Endothelial cell of umbilical vein (primary cell): ENCODE measurements at regions not wholly inside any gene's neighbourhood (a gene's known extent, or its start where the extent isn't known, plus 50 kb on each side); places are given as distances from the start of the nearest gene placed in this dataset.

ENCODE experiments used
- BruUV-seq: library from RNA; stranded (reverse); fragments of 400-500 nt; replicated peaks from 2 replicates; lab custom pipeline; 2021; lab: Mats Ljungman, UMichigan
- CTCF ChIA-PET: fragments of 300-600, 350-600 bp; sonication (Branson Sonifier 250); formaldehyde crosslinking; loops from one replicate; lab custom pipeline; 2021; ENCODE audit warnings: antibody characterized with exemption, inconsistent platforms; lab: Charles Lee
- POLR2A ChIA-PET: fragments of 300-600, 350-600 bp; sonication (Branson Sonifier 250); formaldehyde crosslinking; loops from one replicate; lab custom pipeline; 2021; ENCODE audit warnings: antibody characterized with exemption, inconsistent platforms; lab: Charles Lee
- DNase-seq: peaks from one replicate; pipeline ENCODE4 v3.0.0-alpha.2; 2011; ENCODE audit warnings: low read depth, low spot score
- FAIRE-seq: peaks from 2 replicates; lab custom pipeline; 2011; peaks lifted over from hg19 to GRCh38; lab: Jason Lieb, UNC
- H2AFZ ChIP-seq: 2 replicates; pipeline ENCODE4 v1.6.0; 2012; ENCODE audit warnings: low read depth, low read length, control low read depth, inconsistent platforms
- H3K27ac ChIP-seq: 2 replicates; pipeline ENCODE4 v1.5.1; 2011; ENCODE audit warnings: low read depth, mild to moderate bottlenecking, control low read depth, low read length, moderate library complexity; ENCODE audit not compliant: insufficient read depth
- H3K27me3 ChIP-seq, 2 experiments: 2 replicates each; pipeline versions ENCODE4 v1.6.0 to v1.6.1; 2011; ENCODE audit warnings: low read length in 2 of 2, mixed read lengths in 1 of 2; ENCODE audit not compliant: control insufficient read depth in 2 of 2, insufficient read depth in 2 of 2
- H3K36me3 ChIP-seq, 2 experiments: 2 replicates in 1 of 2; 3 replicates in 1 of 2; pipeline ENCODE4 v1.5.1; 2011; ENCODE audit warnings: low read length in 2 of 2, mild to moderate bottlenecking in 1 of 2, moderate library complexity in 1 of 2; ENCODE audit not compliant: control insufficient read depth in 2 of 2, insufficient read depth in 2 of 2; ENCODE audit errors: extremely low read depth in 1 of 2
- H3K4me1 ChIP-seq: 3 replicates; pipeline ENCODE4 v1.5.1; 2011; ENCODE audit warnings: mild to moderate bottlenecking, low read length; ENCODE audit not compliant: control insufficient read depth, insufficient read depth; ENCODE audit errors: extremely low read depth
- H3K4me2 ChIP-seq: 2 replicates; pipeline ENCODE4 v1.6.1; 2011; ENCODE audit warnings: low read length, control low read depth, mixed read lengths; ENCODE audit not compliant: insufficient read depth
- H3K4me3 ChIP-seq, 3 experiments: fragments of 200-600 bp in 1 of 3; sonication (generic), shearing (Covaris generic) in 1 of 3; replicated peaks in 1 of 3; 2 replicates each; pipeline ENCODE4 v1.5.1; 2011 to 2016; ENCODE audit warnings: control low read depth in 3 of 3, low read length in 3 of 3, mild to moderate bottlenecking in 2 of 3, inconsistent platforms in 1 of 3, low read depth in 1 of 3, moderate library complexity in 1 of 3; ENCODE audit not compliant: insufficient read depth in 1 of 3
- H3K79me2 ChIP-seq: 2 replicates; pipeline ENCODE4 v1.6.0; 2012; ENCODE audit warnings: low read length, inconsistent platforms; ENCODE audit not compliant: control insufficient read depth, insufficient read depth
- H3K9ac ChIP-seq: replicated peaks from 2 replicates; pipeline ENCODE3; 2011; ENCODE audit warnings: low read length, control low read depth; ENCODE audit not compliant: insufficient read depth; ENCODE audit errors: extremely low read depth
- H3K9me1 ChIP-seq: replicated peaks from 3 replicates; pipeline ENCODE4 v1.6.0; 2011; ENCODE audit warnings: mild to moderate bottlenecking, low read length; ENCODE audit not compliant: control insufficient read depth, insufficient read depth; ENCODE audit errors: extremely low read depth
- H3K9me3 ChIP-seq: replicated peaks from 2 replicates; pipeline ENCODE4 v1.5.1; 2012; ENCODE audit warnings: low read length, inconsistent platforms; ENCODE audit not compliant: control insufficient read depth, insufficient read depth
- H4K20me1 ChIP-seq: replicated peaks from 2 replicates; pipeline ENCODE3; 2011; ENCODE audit warnings: mild to moderate bottlenecking, low read length; ENCODE audit not compliant: control insufficient read depth, insufficient read depth; ENCODE audit errors: extremely low read depth
- CTCF ChIP-seq, 2 donors: IDR thresholded peaks; 1 replicate in 1 of 2; 2 replicates in 1 of 2; pipeline ENCODE4 v1.5.1; 2011; ENCODE audit warnings: low read length in 2 of 2, mild to moderate bottlenecking in 2 of 2, moderate library complexity in 2 of 2, control low read depth in 1 of 2, inconsistent platforms in 1 of 2, low read depth in 1 of 2; ENCODE audit not compliant: insufficient read depth in 1 of 2; ENCODE audit errors: extremely low read depth in 1 of 2
- FOS ChIP-seq: IDR thresholded peaks from 2 replicates; pipeline ENCODE4 v1.6.1; 2011; ENCODE audit warnings: mild to moderate bottlenecking, low read length, moderate library complexity, borderline replicate concordance; ENCODE audit not compliant: insufficient read depth
- GATA2 ChIP-seq: IDR thresholded peaks from 2 replicates; pipeline ENCODE4 v1.7.0; 2011; ENCODE audit warnings: low read depth, mild to moderate bottlenecking, moderate library complexity, mixed read lengths, low read length; ENCODE audit not compliant: insufficient read length, insufficient read depth
- JUN ChIP-seq: IDR thresholded peaks from 2 replicates; pipeline ENCODE4 v1.6.1; 2011; ENCODE audit warnings: borderline replicate concordance, low read depth; ENCODE audit not compliant: insufficient read length, insufficient read depth
- MAX ChIP-seq: IDR thresholded peaks from 2 replicates; pipeline ENCODE4 v1.6.1; 2011; ENCODE audit not compliant: insufficient read depth, insufficient read length
- MYC ChIP-seq: IDR thresholded peaks from one replicate; pipeline ENCODE4 v1.6.1; 2011; ENCODE audit warnings: mild to moderate bottlenecking, low read depth, low read length
- POLR2A ChIP-seq: IDR thresholded peaks from 2 replicates; pipeline ENCODE4 v1.6.1; 2012; ENCODE audit warnings: low read depth, mild to moderate bottlenecking, control low read depth, low read length
- POLR2AphosphoS5 ChIP-seq: IDR thresholded peaks from 2 replicates; pipeline ENCODE4 v1.6.1; 2012; ENCODE audit warnings: low read depth, mild to moderate bottlenecking, control low read depth, low read length, moderate library complexity; ENCODE audit not compliant: insufficient read depth
- dilution Hi-C: fragments of 300-500 bp; cut with MboI; formaldehyde crosslinking; loops from one replicate; pipeline ENCODE4 v1.15.0; 2019; ENCODE audit warnings: low sequenced_read_pairs; ENCODE audit not compliant: extremely low pct_ligation_motif_present
- intact Hi-C: fragments of 100-400 bp; cut with micrococcal nuclease; formaldehyde crosslinking; loops from one replicate; pipeline ENCODE4 v1.10.0; 2022

- FAIRE-seq (peak; percentile 40), DNase-seq (peak; percentile 61)
- Histone ChIP-seq H3K4me1 (peaks cover 2% of the 10 kb centered on the region), H3K4me2 (peak overlapping the region; percentile 17), H3K27me3 (no peaks in the 10 kb centered on the region), H3K4me3 (no peak overlapping the region), H3K27ac (no peak overlapping the region), H3K9ac (no peak overlapping the region), H3K36me3 (no peaks in the 10 kb centered on the region), H2AFZ (peak overlapping the region; percentile 57), H3K9me1 (no peaks in the 10 kb centered on the region), H3K79me2 (no peaks in the 10 kb centered on the region), H4K20me1 (no peaks in the 10 kb centered on the region), H3K9me3 (no peaks in the 10 kb centered on the region)
- intact Hi-C loops (loop anchor here (5.0 kb wide), 1 partner anchor 71 kb away; the partner anchor contains the start of gene PLS3), dilution Hi-C loops (no loop called here)
- no TSS peak for BruUV-seq
- ChIA-PET POLR2A (no interaction called here), CTCF (no interaction called here)
- TF ChIP-seq JUN (no peak), POLR2A (no peak), MYC (no peak), MAX (no peak), CTCF (IDR thresholded peaks at IDR 0.05; ENCODE audit: extremely low read depth in 1 of 2, insufficient read depth in 1 of 2, low read depth in 1 of 2, low read length in 2 of 2) (no peak), FOS (no peak), POLR2AphosphoS5 (no peak), GATA2 (no peak)
These were observed 69.2 kb upstream of the PLS3 start for GRCh38 chrX:115491766-115492165.
